HCT116 (cell line): ENCODE measurements at regions not wholly inside any gene's neighbourhood (a gene's known extent, or its start where the extent isn't known, plus 50 kb on each side); places are given as distances from the start of the nearest gene placed in this dataset.

ENCODE experiments used
- ATAC-seq: fragments of 200-7000 bp; cut with Tn5 transposase; 2 replicates; pipeline ENCODE4 v1.9.1; 2020; ENCODE audit warnings: mild to moderate bottlenecking, moderate library complexity
- BruUV-seq: library from RNA; stranded (reverse); fragments of 400-500 nt; replicated peaks from 2 replicates; lab custom pipeline; 2021; lab: Mats Ljungman, UMichigan
- CTCF ChIA-PET: fragments of 300-600 bp; sonication (Branson Sonifier 250); formaldehyde crosslinking; loops from one replicate; lab custom pipeline; 2021; ENCODE audit warnings: antibody characterized with exemption; lab: Charles Lee
- POLR2A ChIA-PET: fragments of 300-600, 350-600 bp; sonication (Branson Sonifier 250); formaldehyde crosslinking; loops from one replicate; lab custom pipeline; 2021; ENCODE audit warnings: antibody characterized with exemption; lab: Charles Lee
- RAD21 ChIA-PET, 2 experiments: fragments of 300-600 bp; sonication (Branson Sonifier 250); formaldehyde crosslinking; loops; one replicate each; lab custom pipeline; 2023; ENCODE audit warnings: low total read pairs in 2 of 2; ENCODE audit not compliant: uncharacterized antibody in 2 of 2, unreplicated experiment in 2 of 2, low non-redundant PET in 1 of 2; lab: Charles Lee
- DNase-seq: peaks from one replicate; pipeline ENCODE4 v3.0.0-alpha.2; 2010; ENCODE audit warnings: low read depth, low spot score
- H2AFZ ChIP-seq: fragments of 200-600 bp; shearing (Covaris generic), sonication (generic); 2 replicates; pipeline ENCODE4 v1.6.1; 2017; ENCODE audit warnings: low read depth, mixed run types, mixed read lengths, antibody characterized with exemption, low read length; ENCODE audit not compliant: poor library complexity, severe bottlenecking
- H3K27ac ChIP-seq: 2 replicates; pipeline ENCODE4 v1.5.1; 2012; ENCODE audit warnings: low read depth, low read length
- H3K27me3 ChIP-seq: fragments of 200-600 bp; sonication (generic); 2 replicates; pipeline ENCODE4 v1.6.1; 2016; ENCODE audit warnings: mixed run types, low read length, mixed read lengths; ENCODE audit not compliant: insufficient read depth
- H3K36me3 ChIP-seq, 2 experiments: fragments of 200-500 bp in 1 of 2; fragments of 200-600 bp in 1 of 2; sonication (Bioruptor generic) in 1 of 2; sonication (generic) in 1 of 2; 2 replicates each; pipeline versions ENCODE4 v1.5.1 to v1.6.1; 2014 to 2016; ENCODE audit warnings: low read length in 2 of 2, inconsistent platforms in 1 of 2, mixed read lengths in 1 of 2, mixed run types in 1 of 2; ENCODE audit not compliant: insufficient read depth in 2 of 2, control insufficient read depth in 1 of 2
- H3K4me1 ChIP-seq, 2 experiments: fragments of 200-600 bp in 1 of 2; sonication (generic) in 1 of 2; 2 replicates each; pipeline versions ENCODE4 v1.5.1 to v1.6.1; 2012 to 2017; ENCODE audit warnings: low read length in 2 of 2, inconsistent platforms in 1 of 2, mild to moderate bottlenecking in 1 of 2, mixed read lengths in 1 of 2, mixed run types in 1 of 2, moderate library complexity in 1 of 2; ENCODE audit not compliant: insufficient read depth in 2 of 2, control insufficient read depth in 1 of 2
- H3K4me2 ChIP-seq: fragments of 200-600 bp; sonication (generic); 2 replicates; pipeline ENCODE4 v1.6.1; 2017; ENCODE audit warnings: mixed run types, low read length, mixed read lengths
- H3K4me3 ChIP-seq, 2 experiments: fragments of 200-600 bp in 1 of 2; sonication (generic) in 1 of 2; replicated peaks in 1 of 2; 2 replicates each; pipeline ENCODE4 v1.5.1; 2011 to 2016; ENCODE audit warnings: low read length in 2 of 2, control low read depth in 1 of 2, low read depth in 1 of 2, mild to moderate bottlenecking in 1 of 2, mixed read lengths in 1 of 2, mixed run types in 1 of 2
- H3K79me2 ChIP-seq: fragments of 200-600 bp; sonication (generic); 2 replicates; pipeline ENCODE4 v1.6.1; 2017; ENCODE audit warnings: mild to moderate bottlenecking, mixed run types, low read length, moderate library complexity, mixed read lengths; ENCODE audit not compliant: insufficient read depth
- H3K9ac ChIP-seq: fragments of 200-600 bp; sonication (generic); 2 replicates; pipeline ENCODE4 v1.6.1; 2016; ENCODE audit warnings: low read length, mixed read lengths
- H3K9me2 ChIP-seq: fragments of 200-600 bp; sonication (generic), shearing (Covaris generic); 2 replicates; pipeline ENCODE4 v1.6.1; 2017; ENCODE audit warnings: mixed run types, mild to moderate bottlenecking, moderate library complexity; ENCODE audit not compliant: insufficient read depth
- H3K9me3 ChIP-seq, 2 experiments: fragments of 200-500 bp in 1 of 2; fragments of 200-600 bp in 1 of 2; sonication (Bioruptor generic) in 1 of 2; sonication (generic) in 1 of 2; 2 replicates each; pipeline ENCODE4 v1.6.1; 2014 to 2017; ENCODE audit warnings: low read length in 2 of 2, mixed read lengths in 2 of 2, inconsistent platforms in 1 of 2, low read depth in 1 of 2, mild to moderate bottlenecking in 1 of 2, mixed run types in 1 of 2, moderate library complexity in 1 of 2; ENCODE audit not compliant: control insufficient read depth in 1 of 2, insufficient read depth in 1 of 2
- H4K20me1 ChIP-seq: fragments of 200-600 bp; sonication (generic), shearing (Covaris generic); 2 replicates; pipeline ENCODE4 v1.6.1; 2017; ENCODE audit warnings: mixed run types, mild to moderate bottlenecking, moderate library complexity; ENCODE audit not compliant: insufficient read depth
- CBX3 ChIP-seq: IDR thresholded peaks from 2 replicates; pipeline ENCODE4 v1.6.1; 2012; ENCODE audit warnings: low read depth
- CEBPB ChIP-seq: IDR thresholded peaks from 2 replicates; pipeline ENCODE4 v1.6.1; 2012; ENCODE audit warnings: low read depth
- ELF1 ChIP-seq: IDR thresholded peaks from 2 replicates; pipeline ENCODE4 v1.6.1; 2012; ENCODE audit warnings: low read depth, borderline replicate concordance
- EZH2 ChIP-seq: fragments of 200-600 bp; sonication (generic); IDR thresholded peaks from 2 replicates; pipeline ENCODE4 v1.6.1; 2017; ENCODE audit warnings: antibody characterized with exemption, mixed run types
- EZH2phosphoT487 ChIP-seq: fragments of 200-600 bp; IDR thresholded peaks from 2 replicates; pipeline ENCODE4 v1.6.1; 2018; ENCODE audit warnings: antibody characterized with exemption, borderline replicate concordance
- JUND ChIP-seq: IDR thresholded peaks from 2 replicates; pipeline ENCODE4 v1.6.1; 2012
- POLR2A ChIP-seq: IDR thresholded peaks from 2 replicates; pipeline ENCODE4 v1.7.0; 2011; ENCODE audit warnings: borderline replicate concordance; ENCODE audit not compliant: insufficient read depth, insufficient read length; ENCODE audit errors: extremely low read depth
- POLR2AphosphoS5 ChIP-seq: IDR thresholded peaks from 2 replicates; pipeline ENCODE4 v1.6.1; 2011; ENCODE audit warnings: mild to moderate bottlenecking, low read depth, low read length, moderate library complexity
- SIN3A ChIP-seq: IDR thresholded peaks from 2 replicates; pipeline ENCODE4 v1.6.1; 2012; ENCODE audit warnings: low read depth
- SRF ChIP-seq: IDR thresholded peaks from 2 replicates; pipeline ENCODE4 v1.6.1; 2012; ENCODE audit warnings: low read depth
- TCF7L2 ChIP-seq: IDR thresholded peaks from 2 replicates; pipeline ENCODE4 v1.7.0; 2011; ENCODE audit warnings: borderline replicate concordance, inconsistent platforms; ENCODE audit not compliant: insufficient read depth, insufficient read length; ENCODE audit errors: extremely low read depth
- YY1 ChIP-seq: IDR thresholded peaks from 2 replicates; pipeline ENCODE4 v1.6.1; 2011; ENCODE audit warnings: low read length, low read depth, moderate library complexity, mild to moderate bottlenecking; ENCODE audit not compliant: insufficient replicate concordance; ENCODE audit errors: extremely low read depth
- ZFX ChIP-seq: fragments of 450-650 bp; IDR thresholded peaks from 2 replicates; pipeline ENCODE4 v1.6.1; 2017
- intact Hi-C: fragments of 100-400 bp; cut with micrococcal nuclease; formaldehyde crosslinking; loops from 2 replicates; pipeline ENCODE4 v1.10.0; 2022
- TF ChIP-seq, protein P1 (sequence below): IDR thresholded peaks from 2 replicates; pipeline ENCODE4 v1.6.1; 2012; ENCODE audit warnings: low read depth
- TF ChIP-seq, protein P2 (sequence below): IDR thresholded peaks from 2 replicates; pipeline ENCODE4 v1.6.1; 2011; ENCODE audit warnings: mild to moderate bottlenecking, low read length, moderate library complexity; ENCODE audit not compliant: insufficient replicate concordance; ENCODE audit errors: extremely low read depth

DNA sequence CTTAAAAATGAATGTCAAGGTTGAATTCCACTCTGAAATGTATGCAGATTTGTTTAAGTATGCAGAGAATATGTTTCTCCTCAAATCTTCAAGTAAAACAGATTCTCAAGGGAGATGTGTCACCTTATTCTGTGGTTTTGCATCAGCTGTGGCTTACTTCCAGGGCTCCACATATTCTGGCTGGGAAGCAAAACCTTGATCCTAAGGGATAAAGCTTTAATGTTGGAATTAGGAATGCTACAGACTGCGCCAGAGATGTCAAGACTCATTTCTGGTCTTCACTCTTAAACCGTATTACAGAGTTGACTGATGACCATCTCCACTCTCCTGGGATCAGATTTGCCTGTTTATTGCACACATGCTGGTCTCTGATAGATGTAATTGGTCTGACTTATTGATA is 143.9 kb upstream of the DIPK2B start:
- Histone ChIP-seq H3K27ac (no peak overlapping the region), H3K4me2 (no peak overlapping the region), H3K79me2 (no peaks in the 10 kb centered on the region), H2AFZ (no peak overlapping the region), H3K36me3 (no peaks in the 10 kb centered on the region), H3K4me3 (no peak overlapping the region), H3K9ac (no peak overlapping the region), H4K20me1 (no peaks in the 10 kb centered on the region)
- ChIA-PET CTCF (no interaction called here), POLR2A (no interaction called here)
- DNase-seq = no peak
- intact Hi-C loops = no loop called here
- TF ChIP-seq ZFX = no peak
- TF ChIP-seq ELF1 = no peak
- TF ChIP-seq POLR2AphosphoS5 = no peak
- no peak for TF ChIP-seq POLR2A
- TF ChIP-seq TCF7L2 = no peak
- TF ChIP-seq, protein P1, sequence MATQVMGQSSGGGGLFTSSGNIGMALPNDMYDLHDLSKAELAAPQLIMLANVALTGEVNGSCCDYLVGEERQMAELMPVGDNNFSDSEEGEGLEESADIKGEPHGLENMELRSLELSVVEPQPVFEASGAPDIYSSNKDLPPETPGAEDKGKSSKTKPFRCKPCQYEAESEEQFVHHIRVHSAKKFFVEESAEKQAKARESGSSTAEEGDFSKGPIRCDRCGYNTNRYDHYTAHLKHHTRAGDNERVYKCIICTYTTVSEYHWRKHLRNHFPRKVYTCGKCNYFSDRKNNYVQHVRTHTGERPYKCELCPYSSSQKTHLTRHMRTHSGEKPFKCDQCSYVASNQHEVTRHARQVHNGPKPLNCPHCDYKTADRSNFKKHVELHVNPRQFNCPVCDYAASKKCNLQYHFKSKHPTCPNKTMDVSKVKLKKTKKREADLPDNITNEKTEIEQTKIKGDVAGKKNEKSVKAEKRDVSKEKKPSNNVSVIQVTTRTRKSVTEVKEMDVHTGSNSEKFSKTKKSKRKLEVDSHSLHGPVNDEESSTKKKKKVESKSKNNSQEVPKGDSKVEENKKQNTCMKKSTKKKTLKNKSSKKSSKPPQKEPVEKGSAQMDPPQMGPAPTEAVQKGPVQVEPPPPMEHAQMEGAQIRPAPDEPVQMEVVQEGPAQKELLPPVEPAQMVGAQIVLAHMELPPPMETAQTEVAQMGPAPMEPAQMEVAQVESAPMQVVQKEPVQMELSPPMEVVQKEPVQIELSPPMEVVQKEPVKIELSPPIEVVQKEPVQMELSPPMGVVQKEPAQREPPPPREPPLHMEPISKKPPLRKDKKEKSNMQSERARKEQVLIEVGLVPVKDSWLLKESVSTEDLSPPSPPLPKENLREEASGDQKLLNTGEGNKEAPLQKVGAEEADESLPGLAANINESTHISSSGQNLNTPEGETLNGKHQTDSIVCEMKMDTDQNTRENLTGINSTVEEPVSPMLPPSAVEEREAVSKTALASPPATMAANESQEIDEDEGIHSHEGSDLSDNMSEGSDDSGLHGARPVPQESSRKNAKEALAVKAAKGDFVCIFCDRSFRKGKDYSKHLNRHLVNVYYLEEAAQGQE = no peak
- no peak for TF ChIP-seq JUND
- TF ChIP-seq YY1 = no peak
- no peak for TF ChIP-seq EZH2phosphoT487
- TF ChIP-seq CBX3 = no peak
- TF ChIP-seq SIN3A = no peak
- TF ChIP-seq SRF = no peak
- no peak for TF ChIP-seq CEBPB
- TF ChIP-seq, protein P2, sequence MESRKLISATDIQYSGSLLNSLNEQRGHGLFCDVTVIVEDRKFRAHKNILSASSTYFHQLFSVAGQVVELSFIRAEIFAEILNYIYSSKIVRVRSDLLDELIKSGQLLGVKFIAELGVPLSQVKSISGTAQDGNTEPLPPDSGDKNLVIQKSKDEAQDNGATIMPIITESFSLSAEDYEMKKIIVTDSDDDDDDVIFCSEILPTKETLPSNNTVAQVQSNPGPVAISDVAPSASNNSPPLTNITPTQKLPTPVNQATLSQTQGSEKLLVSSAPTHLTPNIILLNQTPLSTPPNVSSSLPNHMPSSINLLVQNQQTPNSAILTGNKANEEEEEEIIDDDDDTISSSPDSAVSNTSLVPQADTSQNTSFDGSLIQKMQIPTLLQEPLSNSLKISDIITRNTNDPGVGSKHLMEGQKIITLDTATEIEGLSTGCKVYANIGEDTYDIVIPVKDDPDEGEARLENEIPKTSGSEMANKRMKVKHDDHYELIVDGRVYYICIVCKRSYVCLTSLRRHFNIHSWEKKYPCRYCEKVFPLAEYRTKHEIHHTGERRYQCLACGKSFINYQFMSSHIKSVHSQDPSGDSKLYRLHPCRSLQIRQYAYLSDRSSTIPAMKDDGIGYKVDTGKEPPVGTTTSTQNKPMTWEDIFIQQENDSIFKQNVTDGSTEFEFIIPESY = no peak
- TF ChIP-seq EZH2 = no peak
- TF ChIP-seq, all 23 proteins: peak for 0
- ATAC-seq = no peak
- H3K9me2 ChIP-seq = no peaks in the 10 kb centered on the region
- no peaks in the 10 kb centered on the region for H3K9me3 ChIP-seq
- no peaks in the 10 kb centered on the region for H3K4me1 ChIP-seq
- RAD21 ChIA-PET = no interaction called here
- H3K27me3 ChIP-seq = no peaks in the 10 kb centered on the region
- no TSS peak for BruUV-seq
